ENCODE measurements at regions not wholly inside any gene's neighbourhood (a gene's known extent, or its start where the extent isn't known, plus 50 kb on each side); places are given as distances from the start of the nearest gene placed in this dataset.

DNA sequence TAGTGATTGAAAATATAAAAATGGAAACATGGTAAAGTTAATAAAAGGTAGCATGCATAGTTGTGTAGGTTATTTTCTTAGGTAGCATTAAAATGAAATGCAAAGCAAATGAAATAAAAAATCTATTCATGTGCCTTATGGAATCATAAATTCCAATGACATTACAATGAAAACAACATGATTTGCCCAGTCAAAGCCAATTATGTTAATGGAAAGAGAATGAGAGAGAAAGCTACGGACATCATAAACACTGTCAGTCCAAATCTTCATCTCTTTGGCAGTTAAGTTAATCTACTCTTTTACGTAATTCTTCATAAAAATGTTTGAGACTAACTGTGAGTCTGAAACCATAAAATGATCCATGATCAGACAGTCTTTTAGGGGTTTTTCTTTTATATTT, 636.7 kb upstream of the SYT4 start:
- TF ChIP-seq, protein P1, sequence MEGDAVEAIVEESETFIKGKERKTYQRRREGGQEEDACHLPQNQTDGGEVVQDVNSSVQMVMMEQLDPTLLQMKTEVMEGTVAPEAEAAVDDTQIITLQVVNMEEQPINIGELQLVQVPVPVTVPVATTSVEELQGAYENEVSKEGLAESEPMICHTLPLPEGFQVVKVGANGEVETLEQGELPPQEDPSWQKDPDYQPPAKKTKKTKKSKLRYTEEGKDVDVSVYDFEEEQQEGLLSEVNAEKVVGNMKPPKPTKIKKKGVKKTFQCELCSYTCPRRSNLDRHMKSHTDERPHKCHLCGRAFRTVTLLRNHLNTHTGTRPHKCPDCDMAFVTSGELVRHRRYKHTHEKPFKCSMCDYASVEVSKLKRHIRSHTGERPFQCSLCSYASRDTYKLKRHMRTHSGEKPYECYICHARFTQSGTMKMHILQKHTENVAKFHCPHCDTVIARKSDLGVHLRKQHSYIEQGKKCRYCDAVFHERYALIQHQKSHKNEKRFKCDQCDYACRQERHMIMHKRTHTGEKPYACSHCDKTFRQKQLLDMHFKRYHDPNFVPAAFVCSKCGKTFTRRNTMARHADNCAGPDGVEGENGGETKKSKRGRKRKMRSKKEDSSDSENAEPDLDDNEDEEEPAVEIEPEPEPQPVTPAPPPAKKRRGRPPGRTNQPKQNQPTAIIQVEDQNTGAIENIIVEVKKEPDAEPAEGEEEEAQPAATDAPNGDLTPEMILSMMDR (IDR thresholded peaks at IDR 0.05) = no peak
- TF ChIP-seq POLR2A (IDR thresholded peaks at IDR 0.05) (no peak), EP300 (IDR thresholded peaks at IDR 0.05) (no peak)

Data from suprapubic skin (tissue), 3 donors.